Left hindlimb (tissue), 1 donor: ENCODE measurements at regions not wholly inside any gene's neighbourhood (a gene's known extent, or its start where the extent isn't known, plus 50 kb on each side); places are given as distances from the start of the nearest gene placed in this dataset.
"Not testable (repeated sequence)": the region's sequence is repeated elsewhere in the genome, so short reads cannot be mapped to it uniquely, and the experiment has no call there.

ENCODE experiments used
- DNase-seq: peaks from one replicate; pipeline ENCODE4 v3.0.0-alpha.2; 2018

DNA sequence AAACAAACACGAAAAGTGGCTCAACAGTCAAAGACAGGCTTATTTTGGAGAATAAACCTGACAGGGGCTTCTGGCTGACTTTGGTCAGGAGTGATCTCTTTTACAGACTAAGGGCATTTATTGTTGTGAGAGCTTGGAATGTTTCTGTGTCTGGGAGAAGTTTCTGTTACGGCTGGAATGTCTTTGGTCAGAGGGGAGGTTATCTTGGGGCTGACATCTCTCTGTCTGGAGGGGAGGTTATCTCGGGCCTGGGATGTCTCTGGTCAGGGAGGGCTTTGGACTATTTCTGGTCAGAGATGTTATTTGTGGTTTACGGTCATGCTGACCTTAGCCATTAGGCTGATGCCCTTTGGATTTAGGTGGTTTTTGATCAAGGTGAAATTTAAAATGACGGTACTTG lies 345.5 kb upstream of the FSIP2 start:
- no peak for DNase-seq

DNA sequence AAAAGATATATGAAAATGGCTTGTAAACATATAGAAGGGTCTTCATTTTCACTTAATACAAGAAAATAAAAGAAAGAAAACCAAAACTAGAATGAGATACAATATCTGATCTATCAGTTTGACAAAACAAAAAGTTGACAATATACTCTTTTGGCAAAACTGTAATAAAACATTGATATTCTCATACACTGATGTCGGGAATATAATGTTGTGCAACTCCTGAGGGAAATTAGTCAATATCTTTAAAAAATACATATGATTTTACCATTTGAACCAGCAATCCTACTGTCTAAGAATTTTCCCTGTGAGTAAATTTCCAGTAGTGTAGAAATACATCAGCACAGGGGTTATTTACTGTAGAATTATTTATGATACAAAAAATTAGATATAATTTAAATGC lies 336.1 kb upstream of the FSIP2 start:
- DNase-seq, result no peak

DNA sequence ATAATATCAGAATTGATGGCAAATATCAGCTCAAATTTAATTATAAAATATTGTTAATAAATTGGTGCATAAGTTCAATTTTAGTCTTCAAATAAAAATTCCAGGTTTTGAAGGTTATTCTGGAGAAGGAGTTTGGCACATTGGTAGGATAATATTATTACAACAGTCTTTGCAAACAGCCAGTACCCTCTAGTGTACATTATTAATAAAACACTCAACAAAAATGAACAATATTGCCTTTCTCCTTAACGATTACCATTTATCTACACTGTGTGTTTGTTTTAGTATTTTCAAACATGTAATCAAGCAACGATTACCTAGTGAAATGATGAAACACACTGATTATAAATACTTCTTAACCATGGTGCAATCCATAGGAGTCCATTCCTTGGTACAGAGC lies 334.0 kb upstream of the FSIP2 start:
- DNase-seq, result no peak

GRCh38 chr2:185417111-185417510 lies 321.5 kb upstream of the FSIP2 start:
- no peak for DNase-seq

DNA sequence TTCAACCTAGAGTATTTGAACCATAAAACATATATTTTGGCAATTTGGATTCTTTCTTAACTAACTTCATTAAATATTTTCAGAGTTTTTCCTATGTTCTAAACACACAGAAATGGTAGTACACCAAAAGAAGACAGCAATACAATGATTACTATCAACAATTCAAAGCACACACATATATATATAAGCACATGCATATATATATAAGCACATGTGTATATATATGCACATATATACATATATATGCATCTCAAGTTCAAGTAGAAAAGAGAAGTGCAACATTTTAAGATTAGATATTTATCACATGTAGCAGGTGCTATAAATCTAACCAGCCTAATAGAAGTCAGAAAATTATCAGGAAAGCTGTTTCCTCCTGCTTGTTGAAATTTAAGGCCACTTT lies 320.9 kb upstream of the FSIP2 start:
- DNase-seq, result no peak

DNA sequence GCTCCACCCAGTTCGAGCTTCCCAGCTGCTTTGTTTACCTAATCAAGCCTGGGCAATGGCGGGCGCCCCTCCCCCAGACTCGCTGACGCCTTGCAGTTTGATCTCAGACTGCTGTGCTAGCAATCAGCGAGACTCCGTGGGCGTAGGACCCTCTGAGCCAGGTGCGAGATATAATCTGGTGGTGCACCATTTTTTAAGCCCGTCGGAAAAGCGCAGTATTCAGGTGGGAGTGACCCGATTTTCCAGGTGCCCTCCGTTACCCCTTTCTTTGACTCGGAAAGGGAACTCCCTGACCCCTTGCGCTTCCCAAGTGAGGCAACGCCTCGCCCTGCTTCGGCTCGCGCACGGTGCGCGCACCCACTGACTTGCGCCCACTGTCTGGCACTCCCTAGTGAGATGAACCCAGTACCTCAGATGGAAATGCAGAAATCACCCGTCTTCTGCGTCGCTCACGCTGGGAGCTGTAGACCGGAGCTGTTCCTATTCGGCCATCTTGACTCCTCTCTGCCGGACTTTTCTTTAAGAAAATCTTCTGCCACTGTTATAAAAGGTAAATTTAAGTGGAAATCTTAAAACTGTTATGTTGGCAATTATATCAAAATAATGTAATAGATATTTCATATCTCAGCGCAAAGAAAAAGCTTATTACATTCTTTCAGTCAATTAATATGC lies 313.5 kb upstream of the FSIP2 start:
- not testable (repeated sequence) for DNase-seq

- no peak for DNase-seq
Observed at GRCh38 chr2:185428000-185428399, 310.6 kb upstream of the FSIP2 start.

GRCh38 chr2:185433824-185434223 lies 304.8 kb upstream of the FSIP2 start:
- DNase-seq, result no peak

- DNase-seq, result no peak
Observed at GRCh38 chr2:185436787-185437372, 301.7 kb upstream of the FSIP2 start.

DNA sequence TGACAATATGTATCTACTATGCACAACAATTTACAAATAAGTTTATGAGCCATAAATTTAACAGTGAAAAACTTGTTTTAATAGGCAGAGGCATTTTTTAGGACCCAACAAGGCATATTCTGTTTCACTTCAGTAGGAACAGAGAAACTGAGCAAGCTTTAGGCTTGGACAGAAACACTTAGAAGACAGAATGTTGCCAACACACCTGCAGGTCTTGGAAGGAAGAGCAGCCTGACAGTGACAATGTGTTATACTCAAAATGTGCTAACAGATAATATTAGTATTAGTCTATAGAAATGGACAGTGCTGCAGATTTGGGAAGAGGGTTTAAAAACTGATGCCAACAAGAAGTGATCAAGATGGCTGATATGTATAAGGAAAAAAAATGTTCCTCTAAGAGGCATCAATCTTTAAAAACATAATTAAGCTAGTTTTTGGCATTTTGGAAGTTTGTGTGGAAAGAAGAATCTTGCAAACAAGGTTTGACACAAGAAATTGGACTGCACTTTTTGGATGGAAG lies 297.1 kb upstream of the FSIP2 start:
- DNase-seq, result no peak

GRCh38 chr2:185456517-185456916 lies 282.1 kb upstream of the FSIP2 start:
- DNase-seq, result no peak

GRCh38 chr2:185463481-185463880 lies 275.1 kb upstream of the FSIP2 start:
- DNase-seq, result no peak

DNA sequence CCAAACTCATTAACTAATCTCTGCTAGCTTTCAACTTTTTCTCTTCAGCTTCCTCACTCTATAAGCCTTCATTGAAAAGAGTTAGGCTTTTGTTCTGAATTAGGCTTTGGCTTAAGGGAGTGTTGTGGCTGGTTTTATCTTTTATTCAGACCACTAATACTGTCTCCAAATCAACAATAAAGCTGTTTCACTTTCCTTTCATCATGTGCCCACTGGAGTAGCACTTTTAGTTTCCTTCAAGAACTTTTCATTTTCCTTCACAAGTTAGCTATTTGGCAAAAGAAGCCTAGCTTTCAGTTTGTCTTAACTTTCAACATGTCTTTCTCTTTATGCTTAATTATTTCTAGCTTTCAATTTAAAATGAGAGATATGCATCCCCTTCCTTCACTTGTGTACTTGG lies 271.7 kb upstream of the FSIP2 start:
- no peak for DNase-seq

- DNase-seq, result no peak
Observed at GRCh38 chr2:185471441-185471840, 267.2 kb upstream of the FSIP2 start.

- no peak for DNase-seq
Observed at GRCh38 chr2:185472574-185472973, 266.0 kb upstream of the FSIP2 start.

DNA sequence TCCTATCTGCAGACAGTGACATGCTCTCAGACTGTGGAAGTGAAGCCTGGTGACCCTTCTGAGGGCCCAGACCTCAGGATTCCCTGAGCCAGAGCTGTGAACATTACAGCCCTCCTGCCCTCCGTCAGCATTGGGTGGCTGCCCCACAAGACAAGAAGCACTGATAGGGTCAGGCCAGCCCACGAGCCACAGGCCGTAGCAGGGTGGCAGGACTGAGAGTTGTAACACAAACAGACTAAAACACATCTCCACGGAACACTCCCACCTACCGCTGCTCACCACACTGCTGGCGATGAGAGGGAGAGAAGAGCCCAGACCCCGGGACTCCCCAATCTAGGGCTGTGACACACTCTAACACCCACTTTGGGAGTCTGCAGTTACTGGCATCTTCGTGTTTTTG lies 264.8 kb upstream of the FSIP2 start:
- DNase-seq, result no peak

DNA sequence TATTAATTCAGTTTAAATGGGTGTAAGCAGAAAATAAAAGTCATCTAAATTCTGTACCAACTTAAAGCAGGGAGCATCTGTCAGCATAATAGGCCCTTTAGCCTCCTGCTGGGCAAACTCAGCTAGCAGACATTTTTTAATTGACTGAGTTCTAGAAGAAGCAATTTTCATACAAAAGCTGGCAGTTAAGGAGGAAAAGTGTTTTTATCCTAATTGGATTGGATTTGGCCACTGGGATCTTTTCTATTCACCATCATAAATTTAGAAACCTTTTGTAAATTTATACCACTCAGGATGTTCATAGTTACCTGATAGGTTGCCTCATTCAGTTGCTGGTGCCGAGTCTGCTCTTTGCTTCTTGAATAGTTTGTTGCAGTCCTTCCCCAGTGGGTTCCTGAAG lies 262.7 kb upstream of the FSIP2 start:
- DNase-seq, result no peak

- DNase-seq, result no peak
Observed at GRCh38 chr2:185477452-185477851, 261.2 kb upstream of the FSIP2 start.

GRCh38 chr2:185484602-185485001 lies 254.0 kb upstream of the FSIP2 start:
- no peak for DNase-seq

GRCh38 chr2:185502351-185502750 lies 236.3 kb upstream of the FSIP2 start:
- no peak for DNase-seq

DNA sequence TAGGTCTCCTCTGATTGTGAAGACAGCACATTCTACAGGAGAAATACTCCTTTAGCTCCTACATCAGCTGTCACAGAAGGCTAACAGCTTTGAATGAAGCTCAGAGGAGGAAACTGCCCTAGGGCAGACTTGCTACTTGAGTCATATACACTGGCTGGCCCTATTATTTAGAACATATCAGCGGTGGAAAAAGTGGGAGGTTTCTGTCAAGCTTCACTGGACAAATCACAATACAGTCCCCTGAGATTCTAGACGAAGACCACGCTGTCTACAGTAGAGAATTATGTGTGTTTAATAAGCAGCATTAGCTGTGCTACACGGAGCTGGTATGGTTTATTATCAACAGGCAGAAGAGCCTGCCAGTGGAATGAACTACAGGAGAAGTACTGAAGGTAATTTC lies 230.9 kb upstream of the FSIP2 start:
- DNase-seq, result no peak

DNA sequence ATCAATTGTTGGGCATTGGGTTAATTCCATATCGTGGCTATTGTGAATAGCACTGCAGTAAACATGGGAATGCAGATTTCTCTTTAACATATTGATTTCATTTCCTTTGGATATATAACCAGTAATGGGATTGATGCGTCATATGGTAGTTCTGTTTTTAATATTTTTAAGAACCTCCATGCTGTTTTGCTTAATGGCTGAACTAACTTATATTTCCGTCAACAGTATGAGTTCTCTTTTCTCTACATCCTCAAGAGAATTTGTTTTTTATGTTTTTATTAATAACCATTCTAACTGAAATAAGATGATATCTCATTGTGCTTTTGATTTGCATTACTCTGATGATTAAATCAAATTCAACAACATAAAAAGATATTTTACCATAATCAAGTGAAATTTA lies 228.5 kb upstream of the FSIP2 start:
- no peak for DNase-seq

- DNase-seq, result no peak
Observed at GRCh38 chr2:185511925-185512324, 226.7 kb upstream of the FSIP2 start.

- DNase-seq, result no peak
Observed at GRCh38 chr2:185522472-185522871, 216.1 kb upstream of the FSIP2 start.

DNA sequence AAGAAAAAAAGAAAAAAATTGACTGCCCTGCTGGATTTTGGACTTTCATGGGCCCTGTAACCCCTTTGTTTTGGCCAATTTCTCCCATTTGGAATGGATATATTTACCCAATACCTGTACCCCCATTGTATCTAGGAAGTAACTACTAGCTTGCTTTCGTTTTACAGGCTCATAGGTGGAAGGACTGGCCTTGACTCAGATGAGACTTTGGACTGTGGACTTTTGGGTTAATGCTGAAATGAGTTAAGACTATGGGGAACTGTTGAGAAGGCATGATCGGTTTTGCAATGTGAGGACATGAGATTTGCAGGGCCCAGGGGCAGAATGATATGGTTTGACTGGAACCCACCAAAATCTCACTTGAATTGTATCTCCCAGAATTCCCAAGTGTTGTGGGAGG lies 214.4 kb upstream of the FSIP2 start:
- DNase-seq, result not testable (repeated sequence)
